DMS153 (cell line): ENCODE measurements at regions not wholly inside any gene's neighbourhood (a gene's known extent, or its start where the extent isn't known, plus 50 kb on each side); places are given as distances from the start of the nearest gene placed in this dataset.
"Not testable (repeated sequence)": the region's sequence is repeated elsewhere in the genome, so short reads cannot be mapped to it uniquely, and the experiment has no call there.

Experiments used
- DNase-seq: peaks from one replicate; lab custom pipeline; 2025; lab: John Stamatoyannopoulos, UW

- DNase-seq = no peak
Measured at GRCh38 chr6:939526-940252, 246.8 kb upstream of the EXOC2 start.

DNA sequence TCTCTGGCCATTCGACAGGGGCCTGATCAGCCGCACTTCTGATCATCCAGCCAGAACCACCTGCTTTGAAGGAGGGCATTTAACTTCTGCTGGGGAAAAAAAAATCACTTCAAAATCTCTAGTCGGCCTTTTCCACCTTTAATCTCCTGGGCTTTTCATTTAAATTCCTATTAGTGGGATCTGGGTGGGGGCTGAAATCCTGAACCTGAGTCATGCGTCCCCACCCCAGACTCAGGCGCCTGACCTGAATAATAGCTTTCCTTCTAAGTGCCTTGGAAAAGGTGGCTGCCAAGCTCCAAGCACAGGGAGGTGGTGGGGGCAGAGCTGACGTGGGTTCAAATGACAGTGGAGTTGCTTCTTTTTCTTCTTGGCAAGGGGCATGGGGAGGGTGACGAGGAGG is 246.0 kb upstream of the EXOC2 start:
- no peak for DNase-seq

GRCh38 chr6:938271-938905 is 245.4 kb upstream of the EXOC2 start:
- no peak for DNase-seq

DNA sequence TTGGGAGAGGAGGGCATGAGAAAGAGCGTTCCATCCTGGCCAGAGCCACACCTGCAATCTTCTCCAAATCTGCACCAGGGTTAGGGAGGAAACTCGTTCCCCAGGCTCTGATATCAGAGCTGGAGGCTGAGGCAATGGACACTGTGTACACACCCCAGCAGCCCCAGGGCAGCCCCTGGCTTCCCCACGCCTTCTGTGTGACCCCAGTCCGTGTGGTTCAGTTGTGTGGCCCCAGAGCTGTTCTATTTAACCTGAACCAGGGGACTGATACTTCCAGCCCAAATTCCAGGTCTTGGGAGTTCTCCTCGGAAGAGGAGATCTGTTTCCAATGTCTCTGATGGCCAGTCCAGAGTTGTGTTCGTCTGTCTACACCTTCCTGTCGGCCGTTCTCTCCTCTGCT is 242.6 kb upstream of the EXOC2 start:
- no peak for DNase-seq

DNA sequence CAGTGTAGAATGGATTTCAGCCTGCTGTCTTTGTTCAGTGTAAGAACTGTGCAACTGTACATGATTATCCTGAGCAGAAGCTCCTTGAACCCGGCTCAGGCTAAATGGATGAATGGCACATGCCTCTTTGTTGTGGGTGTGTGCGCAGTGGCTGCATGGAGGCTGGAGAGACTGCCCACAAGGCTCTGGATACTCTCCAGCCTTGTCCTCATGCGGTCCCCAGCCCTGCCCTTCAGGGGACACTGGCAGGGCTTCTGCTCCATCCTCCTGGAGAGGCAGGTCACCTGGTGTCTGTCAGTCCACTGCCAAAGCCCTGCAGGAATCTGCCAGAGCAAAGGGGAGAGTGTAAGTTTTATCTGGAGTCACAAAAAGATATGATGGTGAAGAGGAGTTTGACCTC is 241.7 kb upstream of the EXOC2 start:
- no peak for DNase-seq

- DNase-seq = not testable (repeated sequence)
Measured at GRCh38 chr6:931919-932318, 239.0 kb upstream of the EXOC2 start.

- DNase-seq = no peak
Measured at GRCh38 chr6:927157-927556, 234.2 kb upstream of the EXOC2 start.

DNA sequence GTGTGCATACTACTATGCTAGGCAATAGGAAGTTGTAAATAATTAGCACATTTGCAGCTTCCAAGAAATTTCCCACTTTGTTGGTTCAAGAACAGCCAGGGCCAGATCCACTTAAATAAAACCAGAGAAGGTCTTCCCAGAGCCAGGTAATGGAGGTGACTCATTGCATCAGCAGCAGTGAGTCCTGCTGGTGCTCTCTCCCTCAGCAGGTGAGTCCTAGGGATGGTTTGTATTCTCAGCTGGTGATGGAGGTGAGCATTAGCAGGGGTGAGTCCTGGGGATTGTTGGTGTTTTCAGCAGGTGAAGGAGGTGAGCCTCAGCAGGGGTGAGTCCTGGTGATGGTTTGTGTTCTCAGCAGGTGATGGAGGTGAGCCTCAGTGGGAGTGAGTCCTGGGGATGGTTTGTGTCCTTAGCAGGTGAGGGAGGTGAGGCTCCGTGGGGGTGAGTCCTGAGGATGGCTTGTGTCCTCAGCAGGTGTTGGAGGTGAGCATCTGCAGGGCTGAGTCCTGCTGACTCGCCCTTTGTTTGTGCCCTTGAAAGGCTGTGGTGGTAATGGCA is 232.8 kb upstream of the EXOC2 start:
- no peak for DNase-seq

- DNase-seq = no peak
Measured at GRCh38 chr6:924661-925060, 231.7 kb upstream of the EXOC2 start.

DNA sequence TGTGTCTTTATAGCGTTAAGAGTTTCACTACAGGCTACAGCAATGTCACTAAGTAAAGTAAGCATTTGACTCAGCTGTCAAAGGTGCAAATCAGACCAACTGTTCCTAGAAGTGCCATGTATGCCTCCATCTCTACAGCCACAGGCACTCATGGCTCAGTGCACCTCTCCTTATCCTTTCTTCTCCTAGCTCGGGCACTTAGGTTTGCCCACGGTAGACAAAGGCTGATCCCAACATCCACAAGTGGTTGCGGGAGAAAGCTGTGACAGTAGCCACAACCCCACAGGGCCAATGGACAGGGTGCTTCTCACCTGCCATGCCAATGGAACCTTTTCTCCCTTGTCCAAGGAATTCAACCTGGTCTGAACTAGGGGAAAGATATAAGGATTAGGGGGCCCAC is 228.5 kb upstream of the EXOC2 start:
- DNase-seq = no peak

DNA sequence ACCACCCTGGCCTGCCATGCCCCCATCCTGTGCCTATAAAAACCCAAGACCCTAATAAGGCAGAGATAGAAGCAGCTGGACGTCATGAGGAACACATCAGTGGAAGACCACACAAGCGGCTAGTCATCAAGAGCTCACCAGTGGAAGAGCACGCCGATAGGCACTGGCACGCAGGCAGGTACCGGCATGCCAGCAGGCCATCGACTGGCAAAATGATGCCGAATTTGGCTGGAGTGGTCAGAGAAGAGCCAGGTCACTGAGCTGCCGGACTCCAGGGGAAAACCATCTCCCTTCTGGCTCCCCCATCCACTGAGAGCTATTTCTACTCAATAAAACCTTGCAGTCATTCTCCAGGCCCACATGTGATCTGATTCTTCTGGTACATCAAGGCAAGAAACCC is 227.6 kb upstream of the EXOC2 start:
- no peak for DNase-seq

DNA sequence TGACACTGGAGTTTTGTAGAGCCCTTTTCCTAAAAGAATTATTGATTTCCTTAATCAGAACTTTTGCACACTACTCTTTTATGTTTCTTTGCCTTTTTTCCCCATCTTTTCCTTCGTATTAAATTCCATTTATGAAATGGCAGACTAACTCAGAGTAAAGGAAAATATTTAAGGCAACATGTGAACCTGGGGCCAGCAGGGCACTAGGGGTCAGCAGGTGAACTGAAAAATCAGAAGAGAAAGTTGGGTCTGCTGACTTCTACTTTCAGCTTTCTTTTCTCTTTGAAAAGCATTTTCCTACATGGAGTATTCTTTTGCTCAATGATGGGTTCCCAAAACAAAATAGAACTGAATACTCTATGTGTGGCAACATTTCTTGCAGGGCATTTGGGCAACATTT is 226.6 kb upstream of the EXOC2 start:
- DNase-seq = no peak

GRCh38 chr6:917939-918338 is 225.0 kb upstream of the EXOC2 start:
- DNase-seq = no peak

DNA sequence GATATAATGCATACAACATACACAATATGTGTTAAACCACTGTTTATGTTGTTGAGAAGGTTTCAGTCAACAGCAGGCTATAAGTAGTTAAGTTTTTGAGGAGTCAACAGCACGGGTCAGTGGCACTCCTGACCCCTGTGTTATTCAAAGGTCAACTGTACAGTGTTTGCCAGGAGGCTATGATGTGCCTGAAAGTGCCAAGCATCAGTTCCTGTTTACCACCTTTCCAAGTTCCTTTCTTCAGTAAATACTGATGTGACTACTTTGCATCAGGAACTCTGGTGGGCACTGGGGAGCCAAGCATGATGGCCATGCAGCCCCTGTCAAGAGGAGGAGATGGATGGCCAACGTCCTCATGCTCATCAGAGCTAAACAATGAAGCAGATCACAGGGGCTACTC is 224.4 kb upstream of the EXOC2 start:
- DNase-seq = no peak

DNA sequence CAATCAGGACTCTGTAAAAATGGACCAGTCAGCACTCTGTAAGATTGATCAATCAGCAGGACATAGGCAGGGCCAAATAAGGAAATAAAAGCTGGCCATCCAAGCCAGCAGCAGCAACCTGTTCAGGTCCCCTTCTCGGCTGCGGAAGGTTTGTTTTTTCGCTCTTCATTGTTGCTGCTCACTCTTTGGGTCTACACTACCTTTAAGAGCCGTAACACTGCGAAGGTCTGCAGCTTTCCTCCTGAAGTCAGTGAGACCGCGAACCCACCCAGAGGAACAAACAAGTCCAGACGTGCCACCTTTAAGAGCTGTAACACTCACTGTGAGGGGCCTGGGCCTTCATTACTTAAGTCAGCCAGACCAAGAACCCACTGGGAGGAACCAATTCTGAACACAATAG is 223.2 kb upstream of the EXOC2 start:
- DNase-seq = no peak

- no peak for DNase-seq
Measured at GRCh38 chr6:912871-913835, 220.2 kb upstream of the EXOC2 start.

DNA sequence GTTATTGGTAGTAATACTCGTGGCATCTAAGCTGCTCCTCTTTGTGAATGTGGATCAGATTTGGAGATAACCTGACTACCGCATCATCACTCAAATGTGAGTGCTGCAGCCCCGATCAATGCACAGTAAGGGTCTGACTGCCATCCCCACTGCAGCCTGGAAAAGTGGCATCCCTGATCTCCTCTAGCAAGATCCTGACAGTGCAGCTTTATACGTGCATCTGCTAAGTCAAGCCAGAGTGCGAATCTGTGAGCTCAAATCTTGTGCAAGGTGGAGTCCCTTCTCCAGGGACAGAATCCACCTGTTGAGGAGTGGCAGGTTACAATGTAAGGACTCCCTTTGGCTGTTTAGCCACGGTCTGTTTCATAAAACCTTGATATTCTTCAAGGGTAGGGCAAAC is 215.0 kb upstream of the EXOC2 start:
- DNase-seq = no peak

GRCh38 chr6:906920-907319 is 214.0 kb upstream of the EXOC2 start:
- DNase-seq = no peak

GRCh38 chr6:905556-905955 is 212.6 kb upstream of the EXOC2 start:
- DNase-seq = no peak

DNA sequence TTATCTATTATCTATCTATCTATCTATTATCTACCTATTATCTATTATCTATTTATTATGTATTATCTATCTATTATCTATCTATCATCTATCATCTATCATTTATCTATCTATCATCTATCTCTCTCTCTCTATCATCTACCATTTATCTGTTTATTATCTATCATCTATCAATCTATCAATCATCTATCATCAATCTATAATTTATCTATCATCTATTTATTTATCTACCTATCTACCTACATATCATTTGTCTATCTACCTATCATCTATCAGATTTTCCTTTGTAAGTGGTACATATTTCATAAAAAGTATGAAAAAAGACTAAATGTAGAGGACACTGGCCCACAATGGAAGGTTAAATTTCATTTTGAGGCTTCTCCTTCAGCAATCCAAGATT is 212.1 kb upstream of the EXOC2 start:
- no peak for DNase-seq

- no peak for DNase-seq
Measured at GRCh38 chr6:903761-904160, 210.8 kb upstream of the EXOC2 start.

- no peak for DNase-seq
Measured at GRCh38 chr6:901696-902460, 208.9 kb upstream of the EXOC2 start.
